ENCODE measurements at regions not wholly inside any gene's neighbourhood (a gene's known extent, or its start where the extent isn't known, plus 50 kb on each side); places are given as distances from the start of the nearest gene placed in this dataset.

GRCh38 chr12:97784904-97785303 lies 322.3 kb downstream of the RMST start:
- Histone ChIP-seq H2AFZ (ENCODE audit: low read depth, low read length) (no peak overlapping the region), H3K9me2 (ENCODE audit: insufficient read depth, low read length) (no peaks in the 10 kb centered on the region), H3K9ac (ENCODE audit: low read length) (no peak overlapping the region), H4K20me1 (ENCODE audit: insufficient read depth) (no peaks in the 10 kb centered on the region), H3K27ac (ENCODE audit: low read length) (no peak overlapping the region), H3K4me2 (ENCODE audit: low read length) (no peak overlapping the region), H3K79me2 (replicated peaks; ENCODE audit: insufficient read depth, low read length) (no peaks in the 10 kb centered on the region), H3K9me3 (ENCODE audit: low read length) (no peaks in the 10 kb centered on the region), H3K27me3 (ENCODE audit: insufficient read depth, low read depth, low read length) (no peaks in the 10 kb centered on the region), H3K36me3 (ENCODE audit: insufficient read depth, low read length) (no peaks in the 10 kb centered on the region), H3F3A (ENCODE audit: insufficient read depth, low read length, poor library complexity, severe bottlenecking) (no peaks in the 10 kb centered on the region), H3K4me3 (ENCODE audit: low read length) (no peak overlapping the region)
- no peak for TF ChIP-seq SMC3 (conservative IDR thresholded peaks at IDR 0.05; ENCODE audit: poor library complexity)
- TF ChIP-seq, protein P1, sequence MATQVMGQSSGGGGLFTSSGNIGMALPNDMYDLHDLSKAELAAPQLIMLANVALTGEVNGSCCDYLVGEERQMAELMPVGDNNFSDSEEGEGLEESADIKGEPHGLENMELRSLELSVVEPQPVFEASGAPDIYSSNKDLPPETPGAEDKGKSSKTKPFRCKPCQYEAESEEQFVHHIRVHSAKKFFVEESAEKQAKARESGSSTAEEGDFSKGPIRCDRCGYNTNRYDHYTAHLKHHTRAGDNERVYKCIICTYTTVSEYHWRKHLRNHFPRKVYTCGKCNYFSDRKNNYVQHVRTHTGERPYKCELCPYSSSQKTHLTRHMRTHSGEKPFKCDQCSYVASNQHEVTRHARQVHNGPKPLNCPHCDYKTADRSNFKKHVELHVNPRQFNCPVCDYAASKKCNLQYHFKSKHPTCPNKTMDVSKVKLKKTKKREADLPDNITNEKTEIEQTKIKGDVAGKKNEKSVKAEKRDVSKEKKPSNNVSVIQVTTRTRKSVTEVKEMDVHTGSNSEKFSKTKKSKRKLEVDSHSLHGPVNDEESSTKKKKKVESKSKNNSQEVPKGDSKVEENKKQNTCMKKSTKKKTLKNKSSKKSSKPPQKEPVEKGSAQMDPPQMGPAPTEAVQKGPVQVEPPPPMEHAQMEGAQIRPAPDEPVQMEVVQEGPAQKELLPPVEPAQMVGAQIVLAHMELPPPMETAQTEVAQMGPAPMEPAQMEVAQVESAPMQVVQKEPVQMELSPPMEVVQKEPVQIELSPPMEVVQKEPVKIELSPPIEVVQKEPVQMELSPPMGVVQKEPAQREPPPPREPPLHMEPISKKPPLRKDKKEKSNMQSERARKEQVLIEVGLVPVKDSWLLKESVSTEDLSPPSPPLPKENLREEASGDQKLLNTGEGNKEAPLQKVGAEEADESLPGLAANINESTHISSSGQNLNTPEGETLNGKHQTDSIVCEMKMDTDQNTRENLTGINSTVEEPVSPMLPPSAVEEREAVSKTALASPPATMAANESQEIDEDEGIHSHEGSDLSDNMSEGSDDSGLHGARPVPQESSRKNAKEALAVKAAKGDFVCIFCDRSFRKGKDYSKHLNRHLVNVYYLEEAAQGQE (IDR thresholded peaks at IDR 0.05; ENCODE audit: borderline replicate concordance): no peak
- no peak for TF ChIP-seq RAD21 (conservative IDR thresholded peaks at IDR 0.05)
- no peak for TF ChIP-seq POLR2AphosphoS5 (IDR thresholded peaks at IDR 0.05)
- no peak for TF ChIP-seq EP300 (conservative IDR thresholded peaks at IDR 0.05; ENCODE audit: poor library complexity, severe bottlenecking)
- TF ChIP-seq, protein P2, sequence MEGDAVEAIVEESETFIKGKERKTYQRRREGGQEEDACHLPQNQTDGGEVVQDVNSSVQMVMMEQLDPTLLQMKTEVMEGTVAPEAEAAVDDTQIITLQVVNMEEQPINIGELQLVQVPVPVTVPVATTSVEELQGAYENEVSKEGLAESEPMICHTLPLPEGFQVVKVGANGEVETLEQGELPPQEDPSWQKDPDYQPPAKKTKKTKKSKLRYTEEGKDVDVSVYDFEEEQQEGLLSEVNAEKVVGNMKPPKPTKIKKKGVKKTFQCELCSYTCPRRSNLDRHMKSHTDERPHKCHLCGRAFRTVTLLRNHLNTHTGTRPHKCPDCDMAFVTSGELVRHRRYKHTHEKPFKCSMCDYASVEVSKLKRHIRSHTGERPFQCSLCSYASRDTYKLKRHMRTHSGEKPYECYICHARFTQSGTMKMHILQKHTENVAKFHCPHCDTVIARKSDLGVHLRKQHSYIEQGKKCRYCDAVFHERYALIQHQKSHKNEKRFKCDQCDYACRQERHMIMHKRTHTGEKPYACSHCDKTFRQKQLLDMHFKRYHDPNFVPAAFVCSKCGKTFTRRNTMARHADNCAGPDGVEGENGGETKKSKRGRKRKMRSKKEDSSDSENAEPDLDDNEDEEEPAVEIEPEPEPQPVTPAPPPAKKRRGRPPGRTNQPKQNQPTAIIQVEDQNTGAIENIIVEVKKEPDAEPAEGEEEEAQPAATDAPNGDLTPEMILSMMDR (IDR thresholded peaks at IDR 0.05; ENCODE audit: poor library complexity, severe bottlenecking): no peak
- no peak for TF ChIP-seq MXI1 (conservative IDR thresholded peaks at IDR 0.05; ENCODE audit: poor library complexity, severe bottlenecking)

DNA sequence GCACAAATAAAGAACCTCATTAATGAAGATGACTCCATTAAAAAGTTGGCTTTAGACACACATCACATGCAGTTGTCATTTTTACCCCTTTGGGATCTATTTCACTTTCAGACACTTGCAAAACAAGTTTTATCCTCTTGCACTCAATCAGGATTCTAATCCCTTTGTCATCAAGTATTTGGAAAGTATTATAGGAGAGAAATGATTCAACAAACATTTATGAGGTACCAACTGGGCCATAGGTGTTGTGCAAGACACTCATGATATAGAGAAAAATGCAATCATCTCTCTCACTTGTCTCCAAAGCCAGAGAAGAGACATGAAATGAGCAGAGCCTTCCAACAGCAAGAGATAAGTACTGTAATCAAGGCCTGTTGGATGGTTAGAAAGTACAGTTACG lies 327.7 kb downstream of the RMST start:
- Histone ChIP-seq H3K9ac (ENCODE audit: low read length) (no peak overlapping the region), H3K4me3 (ENCODE audit: low read length) (no peak overlapping the region), H3K4me2 (ENCODE audit: low read length) (no peak overlapping the region), H3K27ac (ENCODE audit: low read length) (no peak overlapping the region), H3K27me3 (ENCODE audit: insufficient read depth, low read depth, low read length) (no peaks in the 10 kb centered on the region), H3K79me2 (replicated peaks; ENCODE audit: insufficient read depth, low read length) (no peaks in the 10 kb centered on the region), H3K9me3 (ENCODE audit: low read length) (no peaks in the 10 kb centered on the region), H2AFZ (ENCODE audit: low read depth, low read length) (no peak overlapping the region), H3K9me2 (ENCODE audit: insufficient read depth, low read length) (no peaks in the 10 kb centered on the region), H3F3A (ENCODE audit: insufficient read depth, low read length, poor library complexity, severe bottlenecking) (no peaks in the 10 kb centered on the region), H4K20me1 (ENCODE audit: insufficient read depth) (no peaks in the 10 kb centered on the region), H3K36me3 (ENCODE audit: insufficient read depth, low read length) (no peaks in the 10 kb centered on the region)
- no peak for TF ChIP-seq EP300 (conservative IDR thresholded peaks at IDR 0.05; ENCODE audit: poor library complexity, severe bottlenecking)
- TF ChIP-seq, protein P2 (IDR thresholded peaks at IDR 0.05; ENCODE audit: poor library complexity, severe bottlenecking): no peak
- no peak for TF ChIP-seq MXI1 (conservative IDR thresholded peaks at IDR 0.05; ENCODE audit: poor library complexity, severe bottlenecking)
- TF ChIP-seq, protein P1 (IDR thresholded peaks at IDR 0.05; ENCODE audit: borderline replicate concordance): no peak
- no peak for TF ChIP-seq POLR2AphosphoS5 (IDR thresholded peaks at IDR 0.05)
- TF ChIP-seq TAF1 (IDR thresholded peaks at IDR 0.05; ENCODE audit: low read depth): no peak
- TF ChIP-seq RAD21 (conservative IDR thresholded peaks at IDR 0.05): no peak
- no peak for TF ChIP-seq SMC3 (conservative IDR thresholded peaks at IDR 0.05; ENCODE audit: poor library complexity)
- TF ChIP-seq EZH2 (IDR thresholded peaks at IDR 0.05; ENCODE audit: borderline replicate concordance, insufficient read depth, low read length, poor library complexity, severe bottlenecking): no peak

All from neural cell (in vitro differentiated cells).